ENCODE measurements at regions not wholly inside any gene's neighbourhood (a gene's known extent, or its start where the extent isn't known, plus 50 kb on each side); places are given as distances from the start of the nearest gene placed in this dataset.
A peak's percentile ranks its signal among the peaks of the same experiment; 100 is the strongest.

- H3K4me3 ChIP-seq: no peak overlapping the region
- 94 to 97% (median 95%) methylated on average over 6 of the region's 6 CpGs for WGBS, 3 donors
- peaks cover 24% of the 10 kb centered on the region for H3K4me1 ChIP-seq
- no peaks in the 10 kb centered on the region for H3K36me3 ChIP-seq (ENCODE audit: insufficient read depth in 1 of 2, low read depth in 1 of 2)
- no peak overlapping the region for H3K27ac ChIP-seq
- ATAC-seq (no peak), DNase-seq (no peak)
- intact Hi-C loops (cut with DNase I): loop anchor here in 1 of 2 donors (5.0 kb wide), 1 partner anchor 46 kb away; no protein-coding TSS in a partner anchor
- H3K27me3 ChIP-seq (ENCODE audit: insufficient read depth in 3 of 3, low read length in 2 of 3): no peaks in the 10 kb centered on the region
- no peaks in the 10 kb centered on the region for H3K9me3 ChIP-seq
- TF ChIP-seq CTCF (IDR thresholded peaks at IDR 0.05): no peak
Measured at GRCh38 chr6:89028774-89029173, 51.8 kb upstream of the PNRC1 start.

GRCh38 chr6:89027756-89028155 lies 52.8 kb upstream of the PNRC1 start:
- Histone ChIP-seq H3K36me3 (ENCODE audit: insufficient read depth in 1 of 2, low read depth in 1 of 2) (no peaks in the 10 kb centered on the region), H3K4me1 (peaks cover 24% of the 10 kb centered on the region), H3K4me3 (no peak overlapping the region), H3K9me3 (no peaks in the 10 kb centered on the region), H3K27ac (no peak overlapping the region), H3K27me3 (ENCODE audit: insufficient read depth in 3 of 3, low read length in 2 of 3) (no peaks in the 10 kb centered on the region)
- ATAC-seq: no peak
- intact Hi-C loops (cut with DNase I): loop anchor here in 1 of 2 donors (5.0 kb wide), 1 partner anchor 45 kb away; no protein-coding TSS in a partner anchor
- no peak for DNase-seq
- WGBS, 3 donors: 73 to 88% (median 80%) methylated on average over 2 of the region's 2 CpGs
- TF ChIP-seq CTCF (IDR thresholded peaks at IDR 0.05): no peak

GRCh38 chr6:89026151-89026550 lies 54.4 kb upstream of the PNRC1 start:
- H3K4me3 ChIP-seq: no peak overlapping the region
- intact Hi-C loops (cut with DNase I): loop anchor here in 1 of 2 donors (5.0 kb wide), 1 partner anchor 44 kb away; no protein-coding TSS in a partner anchor
- no peak for DNase-seq
- H3K4me1 ChIP-seq: peaks cover 30% of the 10 kb centered on the region
- H3K27ac ChIP-seq: no peak overlapping the region
- WGBS, 3 donors: 95 to 100% (median 99%) methylated on average over 4 of the region's 4 CpGs
- no peaks in the 10 kb centered on the region for H3K36me3 ChIP-seq (ENCODE audit: insufficient read depth in 1 of 2, low read depth in 1 of 2)
- ATAC-seq: no peak
- no peaks in the 10 kb centered on the region for H3K27me3 ChIP-seq (ENCODE audit: insufficient read depth in 3 of 3, low read length in 2 of 3)
- H3K9me3 ChIP-seq: no peaks in the 10 kb centered on the region
- TF ChIP-seq CTCF (IDR thresholded peaks at IDR 0.05): no peak

GRCh38 chr6:89025633-89026032 lies 54.9 kb upstream of the PNRC1 start:
- no peaks in the 10 kb centered on the region for H3K27me3 ChIP-seq (ENCODE audit: insufficient read depth in 3 of 3, low read length in 2 of 3)
- WGBS, 3 donors: 80 to 88% (median 84%) methylated on average over 3 of the region's 3 CpGs
- no peaks in the 10 kb centered on the region for H3K36me3 ChIP-seq (ENCODE audit: insufficient read depth in 1 of 2, low read depth in 1 of 2)
- TF ChIP-seq CTCF (IDR thresholded peaks at IDR 0.05): no peak
- intact Hi-C loops (cut with DNase I): loop anchor here in 1 of 2 donors (5.0 kb wide), 1 partner anchor 43 kb away; no protein-coding TSS in a partner anchor
- H3K4me1 ChIP-seq: peaks cover 30% of the 10 kb centered on the region
- ATAC-seq (no peak), DNase-seq (no peak)
- H3K27ac ChIP-seq: no peak overlapping the region
- no peaks in the 10 kb centered on the region for H3K9me3 ChIP-seq
- H3K4me3 ChIP-seq: no peak overlapping the region

GRCh38 chr6:89024456-89024855 lies 56.1 kb upstream of the PNRC1 start:
- H3K4me1 ChIP-seq: peaks cover 30% of the 10 kb centered on the region
- H3K4me3 ChIP-seq: no peak overlapping the region
- H3K27ac ChIP-seq: peak overlapping the region; percentile 75
- H3K9me3 ChIP-seq: no peaks in the 10 kb centered on the region
- no peaks in the 10 kb centered on the region for H3K27me3 ChIP-seq (ENCODE audit: insufficient read depth in 3 of 3, low read length in 2 of 3)
- peak; percentile 85 to 90 (median 88) for ATAC-seq
- DNase-seq: no peak
- H3K36me3 ChIP-seq (ENCODE audit: insufficient read depth in 1 of 2, low read depth in 1 of 2): no peaks in the 10 kb centered on the region
- intact Hi-C loops (cut with DNase I): no loop called here
- no peak for TF ChIP-seq CTCF (IDR thresholded peaks at IDR 0.05)
- WGBS, 3 donors: 24 to 44% (median 26%) methylated on average over 2 of the region's 2 CpGs
